ENCODE measurements at regions not wholly inside any gene's neighbourhood (a gene's known extent, or its start where the extent isn't known, plus 50 kb on each side); places are given as distances from the start of the nearest gene placed in this dataset.
"Not testable (repeated sequence)": the region's sequence is repeated elsewhere in the genome, so short reads cannot be mapped to it uniquely, and the experiment has no call there.

GRCh38 chr5:156000115-156000514 is 326.8 kb upstream of the SGCD start:
- no peak for DNase-seq

- DNase-seq = no peak
These were observed 322.2 kb upstream of the SGCD start for GRCh38 chr5:156004754-156005153.

DNA sequence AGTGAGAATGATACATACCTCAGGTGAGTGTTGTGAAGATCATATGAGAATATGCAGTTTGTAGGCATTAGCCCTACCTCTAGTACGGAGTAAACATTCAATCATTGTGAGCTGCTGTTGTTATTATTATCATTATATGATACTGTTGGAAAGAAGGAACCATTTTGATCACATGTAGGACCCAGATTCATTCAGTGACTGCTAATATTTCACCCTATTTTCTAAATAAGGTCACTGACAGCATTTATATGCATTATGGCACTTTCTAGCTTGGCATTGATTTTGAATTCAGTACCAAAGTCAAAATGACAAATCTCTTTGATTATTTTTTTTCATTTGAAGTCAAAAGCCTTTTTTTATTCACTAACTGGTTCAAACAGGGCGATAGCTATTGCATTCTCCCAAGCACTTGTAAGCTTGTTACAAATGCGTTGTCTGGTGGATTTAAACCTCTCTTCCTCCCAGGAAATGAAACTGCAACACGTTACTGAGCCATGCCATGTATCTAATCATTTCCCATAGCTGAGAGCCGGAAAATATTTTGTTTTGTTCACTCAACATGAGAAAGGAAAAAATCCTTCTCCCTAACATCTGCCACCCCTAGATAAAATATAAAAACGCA is 320.8 kb upstream of the SGCD start:
- DNase-seq = no peak

DNA sequence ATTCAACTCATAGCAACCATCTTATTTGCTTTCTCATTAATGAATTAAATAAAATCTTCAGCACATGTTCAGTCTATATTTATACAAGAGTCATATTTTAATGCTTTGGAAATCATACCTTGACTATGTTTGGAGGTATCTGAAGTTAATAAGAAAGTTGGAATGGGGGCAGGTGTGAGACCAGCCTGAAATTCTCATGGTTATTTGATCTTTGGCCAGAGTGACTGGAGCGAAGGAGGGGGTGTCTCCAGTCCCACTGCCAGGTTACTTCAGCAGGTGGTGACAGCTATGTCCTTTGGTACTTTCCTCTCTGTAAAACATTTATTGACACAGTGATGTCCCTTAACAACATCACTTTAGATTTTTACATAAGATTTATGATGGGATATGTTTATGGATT is 318.1 kb upstream of the SGCD start:
- no peak for DNase-seq

DNA sequence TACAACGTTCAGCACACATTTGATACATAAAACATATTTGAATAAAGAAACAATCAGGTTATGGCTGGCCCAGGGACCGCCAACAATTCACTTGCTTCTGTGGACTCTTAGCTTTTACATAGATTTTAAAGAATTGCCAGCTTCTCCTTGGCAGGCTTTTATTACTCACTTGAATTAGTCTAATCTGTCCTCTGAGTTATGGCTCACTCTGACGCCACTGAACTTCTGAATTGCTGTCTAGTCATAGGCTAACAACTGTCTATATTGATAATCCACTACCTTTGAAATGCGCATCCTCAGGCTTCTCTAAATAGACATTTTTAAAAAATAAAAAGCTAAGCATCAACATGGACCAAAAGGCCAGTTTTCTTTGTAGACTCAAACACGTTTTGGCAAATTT is 317.4 kb upstream of the SGCD start:
- DNase-seq = no peak

GRCh38 chr5:156015137-156015536 is 311.8 kb upstream of the SGCD start:
- no peak for DNase-seq

DNA sequence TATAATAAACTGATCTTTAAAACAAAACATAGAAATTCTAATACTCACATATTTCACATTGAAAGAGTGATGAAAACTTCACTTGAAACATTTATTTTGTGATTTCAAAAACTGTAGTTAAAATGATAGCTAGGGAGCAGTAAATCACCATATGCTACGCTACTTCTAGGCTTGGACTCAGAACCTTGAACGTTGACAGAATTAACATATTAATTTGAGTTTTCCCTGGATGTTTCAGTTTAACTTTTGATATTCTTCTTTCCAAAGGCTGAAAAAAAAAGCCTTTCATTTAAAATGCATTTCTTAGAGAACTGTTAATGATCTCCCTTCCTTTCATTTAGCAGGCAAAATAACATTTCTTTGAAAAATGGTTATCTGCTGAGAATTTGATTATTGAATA is 307.8 kb upstream of the SGCD start:
- DNase-seq = no peak

GRCh38 chr5:156019571-156020180 is 307.3 kb upstream of the SGCD start:
- no peak for DNase-seq

- no peak for DNase-seq
These were observed 306.3 kb upstream of the SGCD start for GRCh38 chr5:156020647-156021046.

DNA sequence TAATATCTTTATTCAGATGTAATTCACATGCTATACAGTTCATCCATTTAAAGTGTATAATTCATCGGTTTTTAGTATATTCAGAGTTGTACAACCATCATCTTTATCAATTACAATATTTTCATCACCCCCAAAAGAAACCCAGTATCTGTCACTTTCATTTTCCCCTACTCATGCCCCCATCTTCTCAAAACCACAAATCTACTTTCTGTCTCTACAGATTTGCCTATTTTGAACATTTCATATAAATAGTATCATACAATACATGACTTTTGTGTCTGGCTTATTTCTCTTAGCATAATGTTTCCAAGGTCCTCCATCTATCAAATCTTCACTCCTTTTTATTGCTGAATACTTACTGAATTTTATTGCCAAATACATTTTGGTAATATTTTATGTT is 305.1 kb upstream of the SGCD start:
- no peak for DNase-seq

GRCh38 chr5:156025656-156026055 is 301.3 kb upstream of the SGCD start:
- DNase-seq = no peak

DNA sequence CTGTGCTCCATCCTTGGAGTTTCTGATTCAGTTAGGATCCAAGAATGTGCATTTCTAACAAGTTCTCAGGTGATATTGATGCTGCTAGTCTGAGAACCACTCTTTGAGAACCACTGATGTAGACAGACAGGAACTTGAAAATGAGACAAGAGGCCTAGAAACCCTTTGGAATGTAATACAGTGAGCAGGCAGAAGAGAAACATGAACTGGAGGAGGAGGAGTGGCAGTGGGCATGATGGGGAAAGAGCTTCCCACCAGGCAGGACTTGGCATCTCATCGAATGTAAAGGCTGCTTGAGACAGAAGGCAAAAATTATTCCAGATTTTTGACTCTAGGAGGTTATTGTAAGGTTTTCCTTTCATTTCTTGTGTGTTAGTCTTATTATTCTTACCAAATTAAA is 295.8 kb upstream of the SGCD start:
- DNase-seq = no peak

GRCh38 chr5:156036640-156037039 is 290.3 kb upstream of the SGCD start:
- no peak for DNase-seq

- no peak for DNase-seq
These were observed 289.6 kb upstream of the SGCD start for GRCh38 chr5:156037151-156037909.

GRCh38 chr5:156042726-156043125 is 284.2 kb upstream of the SGCD start:
- no peak for DNase-seq

GRCh38 chr5:156043351-156043750 is 283.6 kb upstream of the SGCD start:
- DNase-seq = no peak

DNA sequence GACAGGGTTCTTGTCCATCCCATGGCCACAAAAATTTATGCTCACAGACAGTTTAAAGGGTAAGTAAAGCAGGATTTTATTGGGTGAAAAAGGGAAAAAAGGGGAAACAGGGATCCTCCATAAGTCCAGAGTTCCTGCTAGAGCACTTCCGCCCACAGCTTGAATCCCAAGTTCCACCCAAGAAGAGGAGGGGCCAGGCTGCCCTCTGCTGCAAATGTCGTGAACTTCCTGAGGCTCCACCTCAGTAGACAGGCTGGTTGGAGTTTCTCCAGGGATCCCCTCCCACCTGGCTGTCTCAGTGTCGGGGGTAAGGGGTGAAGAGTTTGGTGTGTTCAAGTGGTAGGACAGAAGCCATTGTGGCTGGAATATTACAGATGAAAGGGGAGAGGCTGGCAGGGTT is 275.0 kb upstream of the SGCD start:
- no peak for DNase-seq

DNA sequence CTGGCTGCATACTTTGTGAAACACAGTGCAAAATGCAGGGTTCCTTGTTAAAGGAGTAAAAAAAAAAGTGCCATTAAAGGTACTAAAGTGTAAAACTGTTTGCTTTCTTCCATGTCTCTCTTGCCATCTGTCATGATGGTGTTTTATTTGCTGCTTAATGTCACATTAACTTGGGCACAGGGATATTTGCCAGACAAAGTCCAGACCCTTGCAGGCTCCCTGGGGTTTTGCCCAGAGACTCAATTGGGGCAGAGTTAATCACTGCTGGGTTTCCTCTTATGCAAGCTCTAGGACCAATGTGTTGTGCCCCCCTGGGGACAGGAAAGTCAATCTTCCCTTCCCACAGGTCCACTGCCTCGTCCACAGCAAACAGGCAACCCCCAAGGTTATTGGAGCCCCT is 274.3 kb upstream of the SGCD start:
- no peak for DNase-seq

DNA sequence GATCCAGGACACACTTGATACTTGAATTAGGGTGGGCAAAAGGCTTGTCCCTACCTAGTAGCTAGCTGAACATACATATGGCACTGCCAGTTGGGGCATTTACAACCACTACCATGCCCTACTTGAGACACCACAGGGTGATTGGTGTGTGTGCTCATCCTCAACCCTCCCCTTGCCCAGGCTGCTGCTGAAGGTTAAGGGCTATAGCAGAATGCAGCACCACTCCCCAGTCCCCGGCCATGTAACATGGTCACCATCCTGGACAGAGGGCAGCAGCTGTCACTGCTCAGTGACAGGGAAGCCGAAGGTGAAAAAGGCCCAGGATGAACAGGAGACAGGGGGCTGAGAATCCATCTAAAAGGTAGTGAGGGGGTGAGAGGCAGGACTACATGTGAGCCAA is 273.9 kb upstream of the SGCD start:
- no peak for DNase-seq

- no peak for DNase-seq
These were observed 250.1 kb upstream of the SGCD start for GRCh38 chr5:156076912-156077311.

DNA sequence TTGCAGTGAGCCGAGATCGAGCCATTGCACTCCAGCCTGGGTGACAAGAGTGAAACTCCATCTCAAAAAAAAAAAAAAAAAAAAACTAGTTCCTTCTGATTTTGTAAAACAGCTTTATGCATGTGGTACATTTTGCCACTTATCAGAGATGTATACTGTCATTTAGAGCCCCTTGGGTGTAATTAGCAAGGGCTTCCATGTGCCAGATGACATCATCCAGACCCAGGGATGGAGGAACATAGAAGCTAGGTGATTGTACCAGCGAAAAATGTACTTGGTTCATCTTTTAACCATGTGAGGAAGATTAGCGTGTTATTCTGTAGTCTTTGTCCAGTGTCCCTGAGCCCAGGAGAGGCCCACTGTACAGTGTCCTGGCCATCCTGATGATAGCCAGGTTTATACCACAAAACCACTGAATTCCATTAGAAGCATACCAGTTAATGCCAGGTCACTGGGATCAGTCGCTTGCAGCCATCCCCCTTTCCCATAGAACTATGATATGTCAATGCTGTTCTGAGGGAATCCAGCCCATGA is 239.3 kb upstream of the SGCD start:
- no peak for DNase-seq

GRCh38 chr5:156089955-156090940 is 236.7 kb upstream of the SGCD start:
- not testable (repeated sequence) for DNase-seq

DNA sequence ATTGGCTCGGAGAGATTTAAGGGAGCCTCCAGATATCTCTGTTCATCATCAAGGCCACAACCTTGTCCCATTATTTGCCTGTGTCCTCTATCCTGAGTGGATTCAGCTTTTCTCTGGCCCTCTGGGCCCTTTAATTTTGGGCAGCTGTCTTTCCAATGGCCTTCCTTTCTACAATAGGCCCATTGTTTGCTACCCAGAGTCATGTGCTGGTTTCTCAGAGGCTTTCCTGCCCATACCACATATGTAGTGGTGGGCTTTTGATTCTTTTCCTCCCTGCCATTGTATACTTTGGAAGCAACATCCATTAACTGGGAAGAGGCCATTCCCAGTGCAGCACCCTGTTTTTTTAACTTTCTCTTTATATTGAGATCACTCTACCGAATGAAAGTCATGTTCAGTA is 233.9 kb upstream of the SGCD start:
- no peak for DNase-seq
